22Rv1 (cell line): ENCODE measurements at regions not wholly inside any gene's neighbourhood (a gene's known extent, or its start where the extent isn't known, plus 50 kb on each side); places are given as distances from the start of the nearest gene placed in this dataset.

Experiments
- ZFX ChIP-seq: fragments of 450-650 bp; IDR thresholded peaks from 2 replicates; pipeline ENCODE4 v1.6.1; 2017; ENCODE audit warnings: antibody characterized with exemption, borderline replicate concordance
- TF ChIP-seq, protein P1 (sequence below): fragments of 450-650 bp; IDR thresholded peaks from 2 replicates; pipeline ENCODE4 v1.5.1; 2017; ENCODE audit warnings: mild to moderate bottlenecking

DNA sequence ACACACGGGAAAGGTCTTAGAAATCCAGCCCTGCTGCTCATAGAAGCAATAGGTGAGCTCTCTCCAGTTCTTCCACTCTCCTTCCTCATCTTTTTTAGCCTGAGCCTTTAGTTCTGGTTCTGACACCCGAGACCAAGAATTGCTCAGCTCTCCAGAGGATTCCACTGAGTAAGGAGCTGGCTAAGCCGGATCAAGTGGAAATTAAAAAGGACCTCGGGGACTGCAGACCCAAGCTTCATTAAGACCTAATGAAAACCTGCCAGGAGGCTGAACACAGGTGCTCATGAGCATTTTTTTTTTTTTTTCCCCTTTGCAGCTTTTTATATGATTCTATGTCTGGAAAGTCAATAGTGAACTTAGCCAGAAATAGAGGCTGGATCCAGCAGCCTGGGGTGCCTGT lies 1176.0 kb upstream of the AUTS2 start:
- TF ChIP-seq, protein P1, sequence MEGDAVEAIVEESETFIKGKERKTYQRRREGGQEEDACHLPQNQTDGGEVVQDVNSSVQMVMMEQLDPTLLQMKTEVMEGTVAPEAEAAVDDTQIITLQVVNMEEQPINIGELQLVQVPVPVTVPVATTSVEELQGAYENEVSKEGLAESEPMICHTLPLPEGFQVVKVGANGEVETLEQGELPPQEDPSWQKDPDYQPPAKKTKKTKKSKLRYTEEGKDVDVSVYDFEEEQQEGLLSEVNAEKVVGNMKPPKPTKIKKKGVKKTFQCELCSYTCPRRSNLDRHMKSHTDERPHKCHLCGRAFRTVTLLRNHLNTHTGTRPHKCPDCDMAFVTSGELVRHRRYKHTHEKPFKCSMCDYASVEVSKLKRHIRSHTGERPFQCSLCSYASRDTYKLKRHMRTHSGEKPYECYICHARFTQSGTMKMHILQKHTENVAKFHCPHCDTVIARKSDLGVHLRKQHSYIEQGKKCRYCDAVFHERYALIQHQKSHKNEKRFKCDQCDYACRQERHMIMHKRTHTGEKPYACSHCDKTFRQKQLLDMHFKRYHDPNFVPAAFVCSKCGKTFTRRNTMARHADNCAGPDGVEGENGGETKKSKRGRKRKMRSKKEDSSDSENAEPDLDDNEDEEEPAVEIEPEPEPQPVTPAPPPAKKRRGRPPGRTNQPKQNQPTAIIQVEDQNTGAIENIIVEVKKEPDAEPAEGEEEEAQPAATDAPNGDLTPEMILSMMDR: no peak
- TF ChIP-seq ZFX: no peak
